ENCODE measurements at regions not wholly inside any gene's neighbourhood (a gene's known extent, or its start where the extent isn't known, plus 50 kb on each side); places are given as distances from the start of the nearest gene placed in this dataset.
"Not testable (repeated sequence)": the region's sequence is repeated elsewhere in the genome, so short reads cannot be mapped to it uniquely, and the experiment has no call there.

DNA sequence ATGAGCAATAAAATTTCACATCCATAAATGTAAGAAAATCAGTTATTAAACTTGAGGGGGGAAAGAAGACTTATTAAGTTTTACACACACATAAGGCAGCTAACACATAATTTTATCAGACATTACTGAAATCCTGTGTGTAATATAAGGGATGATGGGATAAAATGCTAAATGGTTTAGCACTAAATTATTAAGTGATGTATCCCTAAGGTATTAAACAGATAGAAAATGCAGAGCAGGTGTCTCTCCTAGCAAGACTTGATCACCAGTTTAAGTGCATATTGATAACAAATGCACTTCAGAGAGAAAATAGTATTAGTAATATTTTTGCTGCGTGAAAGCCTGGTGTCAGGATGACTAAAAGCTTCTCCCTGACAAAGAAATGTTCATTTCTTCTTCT is 172.8 kb upstream of the ZFP64 start:
- DNase-seq, result no peak

- DNase-seq, result no peak
These were observed 170.1 kb upstream of the ZFP64 start for GRCh38 chr20:52361650-52362049.

DNA sequence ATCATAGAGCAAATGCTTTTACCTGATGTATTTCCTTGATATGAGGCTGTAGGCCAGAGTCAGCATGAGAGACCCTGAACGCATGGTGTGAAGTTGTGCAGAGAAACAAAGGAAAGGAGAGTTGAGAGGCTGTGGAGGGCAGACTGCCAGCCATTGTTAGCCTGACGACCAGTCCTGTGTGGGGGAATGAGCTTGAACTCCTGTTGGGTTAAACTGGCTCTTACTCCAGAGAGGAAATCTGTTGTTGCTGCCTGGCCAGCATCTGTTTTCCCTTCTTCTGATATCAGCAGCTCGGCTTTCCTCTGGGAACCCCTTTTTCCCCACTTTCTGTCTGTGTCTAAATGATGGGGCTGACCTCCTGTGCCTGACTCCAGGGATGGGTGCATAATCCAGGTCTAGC is 158.2 kb upstream of the ZFP64 start:
- no peak for DNase-seq

DNA sequence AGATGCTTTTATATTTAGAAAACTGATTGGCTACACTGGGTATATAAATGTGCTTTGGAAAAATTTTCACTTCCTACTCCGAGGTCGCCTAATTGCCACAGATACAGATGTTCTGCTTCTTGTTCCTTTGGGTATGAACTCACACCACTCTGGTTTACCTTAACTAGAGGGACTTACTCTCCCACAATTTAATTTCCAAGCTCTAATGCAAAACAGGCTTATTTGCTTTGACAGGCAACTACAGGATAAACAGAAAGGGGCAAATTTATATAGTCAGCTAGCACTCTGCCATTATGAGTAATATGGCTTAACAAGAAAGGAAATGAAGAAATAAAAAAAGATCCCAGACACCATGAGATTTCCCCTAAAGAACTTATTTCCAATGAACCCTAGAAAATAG is 156.9 kb upstream of the ZFP64 start:
- no peak for DNase-seq

DNA sequence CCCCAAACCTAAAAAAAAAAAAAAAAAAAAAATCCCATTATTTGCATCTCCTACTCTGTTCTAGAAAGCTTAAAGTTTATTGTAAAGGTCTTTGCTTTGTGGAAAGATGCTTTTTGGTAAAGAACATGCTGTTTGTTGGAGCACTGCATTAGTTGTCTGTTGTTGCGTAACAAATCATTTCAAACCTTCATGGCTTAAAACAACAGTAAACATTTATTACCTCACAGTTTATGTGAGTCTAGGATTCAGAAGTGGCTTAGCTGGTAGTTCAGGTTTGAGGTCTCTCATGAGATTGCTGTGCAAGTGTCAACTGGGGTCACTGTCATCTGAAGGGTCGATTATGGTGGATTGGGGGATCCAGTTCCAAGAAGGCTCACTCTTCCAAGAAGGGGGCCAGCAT is 155.2 kb upstream of the ZFP64 start:
- no peak for DNase-seq

DNA sequence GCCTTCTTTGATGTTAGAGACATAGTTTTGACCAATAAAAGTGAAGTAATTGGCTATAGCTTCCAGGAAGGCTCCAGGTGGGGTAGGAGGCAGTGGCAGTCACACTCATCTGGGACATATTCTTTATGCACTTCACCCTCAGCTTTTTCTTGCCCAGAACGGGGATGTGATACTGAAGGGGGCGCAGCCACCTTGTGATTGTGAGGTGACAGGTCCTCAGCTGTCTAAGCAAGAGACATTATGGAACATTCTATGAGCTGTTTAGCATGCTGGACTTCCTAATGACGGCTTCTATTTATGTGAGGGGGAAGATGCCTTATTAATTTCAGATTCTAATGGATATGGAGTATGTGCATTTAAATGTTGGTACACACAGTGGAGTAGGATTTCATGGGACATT is 151.3 kb upstream of the ZFP64 start:
- DNase-seq, result no peak

DNA sequence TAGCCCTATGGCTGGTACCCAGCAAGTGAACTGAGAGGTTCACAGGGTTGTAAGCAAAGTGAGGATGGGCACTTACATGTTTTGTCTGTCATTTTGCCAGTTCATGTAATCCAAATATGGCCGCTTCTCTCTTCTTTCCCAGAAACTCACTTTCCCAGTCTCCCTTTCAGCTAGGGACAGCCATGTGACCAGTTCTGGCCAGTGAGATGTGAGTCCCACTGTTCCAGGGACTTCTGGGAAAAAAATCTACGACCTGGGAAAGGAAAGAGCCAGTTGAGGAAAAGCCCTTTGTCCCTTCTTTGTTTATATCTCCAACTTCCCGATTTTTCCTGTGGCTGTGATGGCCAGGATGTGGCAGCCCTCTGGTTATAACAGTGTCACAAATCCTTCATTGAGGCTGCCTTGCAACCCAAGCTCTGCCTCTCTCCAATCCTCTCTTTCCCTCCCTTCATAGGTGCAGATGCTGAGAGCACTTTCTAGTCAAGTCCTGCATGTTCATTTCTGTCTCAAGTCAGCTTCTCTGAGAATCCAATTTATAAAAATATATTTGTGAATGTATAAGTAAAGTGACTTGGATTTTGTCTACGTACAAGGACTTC is 148.6 kb upstream of the ZFP64 start:
- DNase-seq, result peak; percentile 59

GRCh38 chr20:52332649-52333250 is 141.2 kb upstream of the ZFP64 start:
- DNase-seq, result no peak

DNA sequence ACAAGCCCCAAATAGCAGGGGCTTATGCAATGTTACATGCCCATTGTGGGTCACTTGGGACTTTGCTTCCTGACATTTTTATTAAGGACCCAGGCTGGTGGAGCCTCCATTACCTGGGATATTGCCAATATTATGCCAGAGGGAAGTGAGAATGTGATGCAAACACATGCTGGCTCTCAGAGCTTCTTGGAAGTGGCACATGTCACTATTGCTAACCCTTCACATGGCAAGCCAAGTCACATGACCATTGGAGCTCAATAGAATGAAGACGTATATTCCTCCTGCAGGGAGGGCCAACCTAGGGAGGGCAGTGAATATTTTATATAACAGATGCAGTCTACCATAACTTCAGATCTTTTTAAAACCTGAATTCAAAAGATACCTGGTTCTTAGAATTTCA is 140.7 kb upstream of the ZFP64 start:
- DNase-seq, result no peak

- no peak for DNase-seq
These were observed 140.1 kb upstream of the ZFP64 start for GRCh38 chr20:52331655-52332054.

- no peak for DNase-seq
These were observed 129.8 kb upstream of the ZFP64 start for GRCh38 chr20:52321396-52321795.

DNA sequence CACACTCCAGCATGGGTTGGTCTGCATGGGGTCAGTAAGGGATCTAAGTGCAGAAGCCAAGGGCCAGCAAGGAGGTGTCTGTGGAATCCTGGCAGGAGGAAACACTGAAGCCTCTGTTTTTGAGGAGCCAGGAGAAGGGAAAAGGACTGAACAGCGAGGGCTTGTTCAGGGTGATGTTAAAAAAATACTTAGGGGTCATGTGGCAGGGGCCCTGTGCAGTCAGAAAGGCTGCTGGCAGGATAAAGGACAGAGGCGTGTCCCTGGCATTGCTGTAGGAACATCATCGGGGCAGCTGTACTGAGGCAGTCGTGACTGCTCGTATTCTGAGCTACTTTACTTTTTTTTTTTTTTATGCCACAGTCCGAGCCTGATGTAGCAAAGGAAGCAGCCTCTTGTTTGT is 127.1 kb upstream of the ZFP64 start:
- DNase-seq, result no peak

- DNase-seq, result peak; percentile 75
These were observed 121.9 kb upstream of the ZFP64 start for GRCh38 chr20:52313341-52313963.

DNA sequence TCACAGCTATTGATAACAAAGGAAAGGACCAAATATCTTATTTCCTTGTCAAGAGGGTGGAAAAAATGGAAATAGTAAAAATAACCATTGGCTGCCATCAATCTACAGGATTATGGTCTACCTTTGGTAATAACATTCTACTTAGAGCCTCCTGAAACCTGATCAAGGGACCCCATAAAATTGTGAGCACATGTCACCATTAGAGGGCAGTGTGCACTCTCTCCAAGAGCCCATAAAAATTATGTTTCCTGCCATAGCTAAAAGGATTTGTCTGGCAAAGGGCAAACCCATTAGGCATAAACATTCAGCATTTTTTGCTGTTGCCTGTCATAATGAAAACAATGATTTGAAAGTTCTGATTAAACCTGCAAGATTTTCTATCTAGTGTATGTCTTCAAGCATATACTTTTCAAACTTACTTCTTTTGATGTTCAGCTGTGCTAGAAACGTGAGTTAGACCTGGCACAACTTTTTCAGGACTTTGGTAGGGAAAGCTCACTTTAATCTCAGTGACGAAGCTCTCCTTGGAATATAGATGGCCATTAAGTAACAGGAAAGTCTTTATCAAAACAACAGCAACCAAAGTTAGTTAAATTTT is 120.7 kb upstream of the ZFP64 start:
- peak; percentile 90 for DNase-seq

DNA sequence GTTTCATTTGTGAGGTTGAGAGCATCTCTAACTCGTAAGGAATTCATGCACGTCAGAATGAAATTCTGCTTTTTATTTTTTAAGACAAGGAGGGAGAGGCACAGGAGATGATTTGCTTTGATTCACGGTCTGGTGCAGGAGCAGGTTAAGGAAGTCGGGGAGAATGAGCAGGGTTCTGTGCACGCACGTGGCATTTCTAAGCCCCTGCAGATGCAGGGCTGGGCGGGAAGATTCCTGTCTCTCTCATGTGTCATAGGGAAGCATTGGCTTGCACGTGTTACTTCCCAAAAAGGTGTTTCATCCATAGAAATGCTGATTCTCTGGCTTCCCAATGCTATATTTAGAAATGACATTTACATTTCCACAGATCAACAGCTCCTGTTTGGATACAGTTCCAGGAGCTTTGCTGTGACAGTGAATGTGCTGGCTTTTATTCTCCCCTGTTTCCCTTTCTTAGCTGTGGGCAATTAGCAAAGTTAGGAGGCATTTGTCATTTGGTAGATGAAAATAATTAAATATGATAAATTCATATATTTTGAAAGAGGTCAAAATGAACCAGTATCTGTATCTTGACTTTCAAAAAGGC is 119.7 kb upstream of the ZFP64 start:
- DNase-seq, result no peak

DNA sequence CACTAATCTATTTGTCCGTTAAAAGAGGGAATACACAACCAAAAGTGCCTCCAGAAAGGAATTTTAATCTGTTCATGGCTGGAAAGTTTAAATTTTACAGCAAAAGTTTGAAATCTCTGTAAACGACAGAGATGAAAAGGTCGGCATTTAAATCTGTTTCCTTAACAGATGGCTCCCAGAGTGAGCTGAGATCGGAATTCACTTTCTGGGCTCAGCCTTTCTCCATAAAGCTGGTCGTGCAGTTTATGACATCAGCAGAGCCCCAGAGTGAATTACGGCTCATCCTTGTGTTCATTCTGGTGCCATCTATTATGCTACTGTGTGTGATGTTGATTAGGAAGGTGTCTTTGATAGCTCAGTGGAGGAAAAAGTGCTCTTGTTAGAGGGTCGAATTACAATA is 117.6 kb upstream of the ZFP64 start:
- DNase-seq, result peak; percentile 50

- DNase-seq, result no peak
These were observed 114.9 kb upstream of the ZFP64 start for GRCh38 chr20:52306477-52306876.

DNA sequence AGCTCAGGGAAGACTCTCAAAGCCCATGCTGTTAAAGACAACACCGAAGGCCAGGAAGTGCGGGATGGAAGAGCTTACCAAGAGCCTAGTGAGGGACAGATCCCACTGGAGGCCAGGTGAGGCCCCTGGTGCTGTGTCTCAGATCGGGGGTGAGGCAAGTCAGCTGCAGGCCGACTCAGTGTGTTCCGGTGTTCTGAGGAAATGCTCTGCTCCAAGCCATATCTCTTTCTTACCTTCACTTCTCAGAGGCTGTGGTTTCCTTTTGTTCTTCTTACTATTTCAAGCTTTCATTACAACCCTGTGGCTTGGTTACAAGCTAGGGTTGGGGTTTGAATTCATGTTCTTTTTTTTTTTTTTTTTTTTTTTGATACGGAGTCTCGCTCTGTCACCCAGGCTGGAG is 114.3 kb upstream of the ZFP64 start:
- no peak for DNase-seq

DNA sequence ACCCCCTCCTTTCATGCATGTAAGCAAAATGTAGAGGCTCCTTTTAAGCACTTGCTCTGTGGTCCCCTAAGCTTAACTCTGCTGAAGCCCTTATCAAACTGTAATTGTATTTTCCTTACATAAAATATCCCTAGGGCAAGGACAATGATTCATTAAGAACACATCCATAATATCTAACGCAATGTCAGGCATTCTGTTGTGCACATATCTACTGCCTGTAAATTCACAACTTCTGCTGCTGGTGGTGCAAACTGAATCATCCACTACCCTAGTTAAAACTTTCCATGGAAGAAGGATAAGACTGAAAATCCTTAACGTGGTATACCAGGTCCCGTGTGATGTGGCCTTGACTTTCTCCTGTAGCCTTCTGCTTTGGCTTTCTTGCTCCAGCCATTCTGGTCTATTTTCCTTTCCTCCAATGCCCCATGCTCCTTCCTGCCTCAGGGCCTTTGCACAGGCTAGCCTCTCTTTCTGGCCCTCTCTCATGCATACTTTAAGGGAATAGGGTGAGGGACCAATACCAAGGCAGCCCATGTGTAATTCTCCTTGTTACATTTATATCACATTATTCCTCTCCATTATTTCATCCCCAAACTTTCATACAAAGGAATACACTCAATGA is 113.6 kb upstream of the ZFP64 start:
- no peak for DNase-seq

GRCh38 chr20:52303281-52303950 is 111.8 kb upstream of the ZFP64 start:
- no peak for DNase-seq

DNA sequence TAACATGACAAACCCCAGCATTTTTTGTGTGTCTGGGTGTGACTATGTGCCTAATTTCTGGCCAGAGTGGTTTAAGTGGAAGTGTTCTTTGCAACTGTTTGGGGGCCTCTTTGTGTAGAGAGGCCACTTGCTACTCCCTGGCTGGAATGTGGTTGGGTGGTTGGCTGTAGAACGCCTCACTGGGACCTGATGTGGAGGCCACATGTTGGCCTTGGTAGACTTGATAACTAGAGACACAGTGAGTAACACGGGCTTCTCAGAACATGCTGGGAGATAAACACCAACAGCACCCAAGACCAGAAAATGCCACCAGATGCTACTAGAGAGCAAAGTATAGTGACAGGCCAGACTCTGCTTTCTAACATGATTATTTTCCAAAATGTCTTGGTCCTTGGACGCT is 111.2 kb upstream of the ZFP64 start:
- DNase-seq, result no peak

- DNase-seq, result not testable (repeated sequence)
These were observed 110.5 kb upstream of the ZFP64 start for GRCh38 chr20:52302051-52302450.

DNA sequence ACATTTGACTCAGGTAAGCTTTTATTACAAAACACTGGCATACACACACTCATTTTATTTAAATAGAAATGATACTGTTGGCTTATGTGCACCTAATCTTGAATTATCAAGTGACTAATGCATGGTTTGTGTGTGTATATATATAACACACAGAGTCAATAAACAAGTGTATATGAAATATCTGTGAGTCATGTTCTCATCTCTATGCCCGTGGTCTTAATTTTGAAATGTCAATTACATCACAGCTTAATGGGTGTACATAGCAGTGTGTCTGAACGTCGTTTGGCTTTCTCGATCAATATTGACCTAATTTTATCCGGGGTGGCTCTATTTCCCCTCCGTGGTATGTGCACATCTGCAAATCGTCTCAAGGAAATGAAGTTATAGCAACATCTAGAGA is 104.0 kb upstream of the ZFP64 start:
- DNase-seq, result no peak
